ENCODE measurements at regions not wholly inside any gene's neighbourhood (a gene's known extent, or its start where the extent isn't known, plus 50 kb on each side); places are given as distances from the start of the nearest gene placed in this dataset.
"Not testable (repeated sequence)": the region's sequence is repeated elsewhere in the genome, so short reads cannot be mapped to it uniquely, and the experiment has no call there.

- no peak for DNase-seq
Measured at GRCh38 chr4:181822005-181822375, 421.2 kb upstream of the TENM3 start.

- no peak for DNase-seq
Measured at GRCh38 chr4:181823183-181823582, 420.0 kb upstream of the TENM3 start.

- DNase-seq: no peak
Measured at GRCh38 chr4:181823645-181824044, 419.6 kb upstream of the TENM3 start.

GRCh38 chr4:181825564-181825963 is 417.6 kb upstream of the TENM3 start:
- DNase-seq: no peak

- no peak for DNase-seq
Measured at GRCh38 chr4:181827246-181827645, 416.0 kb upstream of the TENM3 start.

GRCh38 chr4:181830404-181831035 is 412.7 kb upstream of the TENM3 start:
- DNase-seq: no peak

- no peak for DNase-seq
Measured at GRCh38 chr4:181834071-181834470, 409.1 kb upstream of the TENM3 start.

DNA sequence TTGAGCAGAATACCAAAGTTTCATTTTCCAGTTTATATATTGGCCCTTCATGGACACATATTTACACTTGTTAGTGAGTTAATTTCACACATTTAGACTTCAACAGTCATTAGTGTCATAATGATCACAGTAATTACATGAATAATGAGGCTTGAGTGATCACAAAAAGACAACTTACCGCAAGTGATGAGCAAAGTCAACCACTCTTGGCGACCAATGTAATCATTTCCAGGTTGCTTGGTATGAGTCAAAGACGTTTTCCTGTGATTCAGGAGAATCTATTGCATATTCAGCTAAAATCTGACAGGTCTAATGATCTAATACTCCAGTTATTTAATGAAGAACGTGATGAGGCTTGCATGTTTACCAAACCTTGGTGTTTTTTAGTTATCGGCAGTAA is 407.9 kb upstream of the TENM3 start:
- DNase-seq: no peak

- no peak for DNase-seq
Measured at GRCh38 chr4:181838253-181838652, 404.9 kb upstream of the TENM3 start.

- DNase-seq: not testable (repeated sequence)
Measured at GRCh38 chr4:181843797-181844196, 399.4 kb upstream of the TENM3 start.

GRCh38 chr4:181845617-181846016 is 397.6 kb upstream of the TENM3 start:
- DNase-seq: no peak

GRCh38 chr4:181846934-181847333 is 396.3 kb upstream of the TENM3 start:
- DNase-seq: no peak

- DNase-seq: no peak
Measured at GRCh38 chr4:181848357-181848756, 394.8 kb upstream of the TENM3 start.

DNA sequence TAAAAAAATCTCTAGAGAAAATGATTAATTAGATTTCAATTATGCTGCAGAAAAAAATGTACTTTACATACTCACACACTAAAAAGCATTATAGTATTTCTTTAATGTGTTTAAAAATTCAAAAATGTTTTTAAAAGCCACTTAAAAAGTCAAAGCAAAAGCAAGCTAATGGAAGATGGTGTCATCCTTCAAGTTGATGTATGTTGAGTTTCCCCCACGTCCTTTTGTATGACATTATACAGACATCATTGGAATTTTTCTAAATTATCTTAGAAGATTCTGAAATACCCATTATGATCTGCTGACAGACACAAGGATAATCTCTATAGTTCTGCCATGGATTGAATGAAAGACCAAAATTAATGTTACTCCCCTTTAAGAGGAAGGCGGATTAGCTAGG is 393.7 kb upstream of the TENM3 start:
- no peak for DNase-seq

DNA sequence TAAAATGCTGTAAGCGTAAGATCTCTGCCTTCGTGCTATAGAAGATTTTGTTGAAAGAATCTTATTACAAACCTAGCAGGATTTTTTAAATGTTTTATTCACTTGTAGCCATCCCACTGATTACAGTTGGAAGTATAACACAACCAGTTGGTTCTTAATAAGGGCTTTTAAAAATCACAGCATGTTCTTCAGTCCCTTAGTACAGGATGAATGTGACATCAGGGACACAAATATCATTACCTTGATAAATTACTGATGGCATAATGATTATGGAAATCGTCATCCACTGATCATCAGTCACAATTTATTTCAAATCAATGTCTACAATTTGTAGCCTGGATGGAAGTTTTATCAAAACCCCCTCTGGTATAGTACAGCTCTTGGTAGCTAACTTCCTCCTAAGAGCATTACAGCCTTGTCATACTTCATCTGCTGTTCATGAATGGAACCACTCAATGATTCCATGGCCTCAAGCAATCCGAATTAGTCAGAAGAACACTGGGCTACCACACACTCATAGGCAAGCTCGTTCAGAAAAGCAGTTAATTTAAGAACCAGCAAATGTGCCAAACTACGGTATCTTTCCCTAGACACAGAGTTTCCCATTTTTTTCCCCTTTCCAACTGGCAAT is 389.2 kb upstream of the TENM3 start:
- DNase-seq: no peak

- no peak for DNase-seq
Measured at GRCh38 chr4:181855307-181855706, 387.9 kb upstream of the TENM3 start.

GRCh38 chr4:181857471-181857870 is 385.7 kb upstream of the TENM3 start:
- DNase-seq: not testable (repeated sequence)

DNA sequence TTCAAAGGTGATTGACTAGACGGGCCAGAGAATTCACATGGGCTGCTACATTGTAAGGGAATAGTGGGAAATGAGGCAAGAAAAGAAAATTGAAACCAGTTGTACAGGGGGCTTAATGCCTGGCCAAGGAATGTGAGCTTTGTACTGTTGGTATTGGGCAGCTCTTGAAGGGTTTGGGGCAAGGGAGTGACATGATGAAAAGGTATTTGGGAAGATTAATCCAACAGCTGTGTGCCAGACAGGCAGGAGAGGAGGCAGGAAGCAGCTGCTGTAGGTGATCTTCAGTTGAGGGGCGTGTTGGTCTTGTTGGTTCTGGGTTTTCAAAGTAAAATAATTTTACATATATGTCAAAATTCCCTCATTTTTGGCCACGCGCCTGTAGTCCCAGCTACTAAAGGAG is 384.5 kb upstream of the TENM3 start:
- no peak for DNase-seq

GRCh38 chr4:181859439-181859838 is 383.8 kb upstream of the TENM3 start:
- no peak for DNase-seq

DNA sequence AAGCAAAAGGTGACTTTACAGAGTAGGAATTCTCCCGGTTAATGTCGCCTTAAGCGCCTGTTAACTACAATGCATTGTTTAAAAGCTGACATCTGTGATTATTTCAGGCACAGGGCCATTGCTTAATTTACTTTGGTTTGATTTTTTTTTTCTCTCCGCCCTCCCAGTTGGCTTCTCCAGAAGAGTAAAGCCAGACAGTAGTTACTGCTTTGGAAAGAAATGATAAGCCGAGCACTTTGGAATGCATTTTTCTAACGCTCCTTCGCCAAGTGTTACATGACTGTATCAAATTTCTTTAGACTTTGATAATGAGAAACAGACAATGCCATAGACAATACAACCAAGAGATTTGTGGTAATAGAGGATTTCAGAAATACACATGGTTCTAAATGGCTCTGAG is 383.0 kb upstream of the TENM3 start:
- no peak for DNase-seq

DNA sequence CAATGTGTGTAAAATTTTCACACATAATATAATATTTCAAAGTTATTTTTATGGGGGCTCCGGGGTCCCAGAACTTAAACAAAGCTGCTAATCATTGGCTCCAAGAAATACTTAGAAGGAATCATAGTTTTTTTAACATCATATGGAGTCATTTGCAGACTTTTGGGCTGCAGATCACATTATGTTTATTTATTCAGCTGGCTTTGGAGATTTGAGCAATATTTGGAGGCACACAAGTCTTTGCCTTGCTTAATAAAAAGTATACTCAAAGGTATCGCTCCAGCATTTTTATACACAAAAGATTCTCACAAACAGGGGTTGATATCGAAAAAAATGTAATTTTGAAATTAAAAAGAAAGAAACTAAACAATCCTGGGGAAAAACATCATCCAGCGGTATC is 382.5 kb upstream of the TENM3 start:
- no peak for DNase-seq

GRCh38 chr4:181863856-181864255 is 379.3 kb upstream of the TENM3 start:
- DNase-seq: no peak

GRCh38 chr4:181870326-181870725 is 372.9 kb upstream of the TENM3 start:
- DNase-seq: no peak

DNA sequence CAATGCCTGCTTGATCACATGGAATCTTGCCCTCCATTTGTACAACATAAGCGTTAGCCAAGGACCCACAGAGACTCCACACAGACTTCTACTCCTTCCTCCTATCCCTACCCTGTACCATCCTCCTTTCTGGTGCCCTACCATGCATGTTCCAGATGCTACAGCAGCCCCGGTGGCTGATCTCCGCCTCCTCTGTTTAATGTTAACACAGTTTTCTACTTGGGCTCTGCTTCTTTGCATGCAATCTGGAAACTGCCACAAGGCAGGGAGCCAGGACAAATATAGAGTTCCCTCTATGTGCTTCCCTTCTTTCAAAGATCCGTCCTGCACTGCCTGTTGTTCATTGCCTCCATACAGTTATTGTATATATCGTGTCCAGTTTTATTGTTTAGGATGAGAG is 368.6 kb upstream of the TENM3 start:
- DNase-seq: no peak

Measured in hypothalamus (tissue), 51 donors.